ENCODE measurements at regions not wholly inside any gene's neighbourhood (a gene's known extent, or its start where the extent isn't known, plus 50 kb on each side); places are given as distances from the start of the nearest gene placed in this dataset.
A peak's percentile ranks its signal among the peaks of the same experiment; 100 is the strongest.

- Histone ChIP-seq H3K36me3 (ENCODE audit: insufficient read depth, low read length) (no peaks in the 10 kb centered on the region), H4K20me1 (ENCODE audit: insufficient read depth, low read length) (peaks cover 96% of the 10 kb centered on the region), H2AFZ (ENCODE audit: low read depth, low read length) (no peak overlapping the region), H3K4me2 (ENCODE audit: low read length) (no peak overlapping the region), H3K79me2 (ENCODE audit: insufficient read depth, low read length) (peaks cover 86% of the 10 kb centered on the region), H3K4me1 (ENCODE audit: insufficient read depth, low read length) (peaks cover 15% of the 10 kb centered on the region), H3K27ac (ENCODE audit: low read depth, low read length) (no peak overlapping the region), H3K4me3 (ENCODE audit: insufficient read depth, low read depth, low read length) (no peak overlapping the region), H3K9me3 (ENCODE audit: insufficient read depth, low read depth, low read length) (no peaks in the 10 kb centered on the region), H3K27me3 (ENCODE audit: insufficient read depth, low read length) (no peaks in the 10 kb centered on the region), H3K9ac (ENCODE audit: low read length) (no peak overlapping the region)
- Mint-ChIP-seq H3K27ac (ENCODE audit: unreplicated experiment) (no peak overlapping the region), H3K27me3 (ENCODE audit: low read depth, unreplicated experiment) (no peaks in the 10 kb centered on the region), H3K4me1 (ENCODE audit: low read depth, unreplicated experiment) (peaks cover 23% of the 10 kb centered on the region), H3K36me3 (ENCODE audit: low read depth, unreplicated experiment) (peaks cover 3% of the 10 kb centered on the region), H3K4me3 (ENCODE audit: unreplicated experiment) (no peak overlapping the region), H3K9me3 (ENCODE audit: unreplicated experiment) (no peaks in the 10 kb centered on the region)
- FAIRE-seq (no peak), DNase-seq (ENCODE audit: low read depth) (no peak)
- no peak for TF ChIP-seq CTCF (IDR thresholded peaks at IDR 0.05; ENCODE audit: insufficient read depth, low read depth, low read length)
- TF ChIP-seq EZH2 (IDR thresholded peaks at IDR 0.05; ENCODE audit: insufficient read depth, low read length): no peak
Observed at GRCh38 chr2:120878970-120879369, 143.3 kb downstream of the GLI2 start.

DNA sequence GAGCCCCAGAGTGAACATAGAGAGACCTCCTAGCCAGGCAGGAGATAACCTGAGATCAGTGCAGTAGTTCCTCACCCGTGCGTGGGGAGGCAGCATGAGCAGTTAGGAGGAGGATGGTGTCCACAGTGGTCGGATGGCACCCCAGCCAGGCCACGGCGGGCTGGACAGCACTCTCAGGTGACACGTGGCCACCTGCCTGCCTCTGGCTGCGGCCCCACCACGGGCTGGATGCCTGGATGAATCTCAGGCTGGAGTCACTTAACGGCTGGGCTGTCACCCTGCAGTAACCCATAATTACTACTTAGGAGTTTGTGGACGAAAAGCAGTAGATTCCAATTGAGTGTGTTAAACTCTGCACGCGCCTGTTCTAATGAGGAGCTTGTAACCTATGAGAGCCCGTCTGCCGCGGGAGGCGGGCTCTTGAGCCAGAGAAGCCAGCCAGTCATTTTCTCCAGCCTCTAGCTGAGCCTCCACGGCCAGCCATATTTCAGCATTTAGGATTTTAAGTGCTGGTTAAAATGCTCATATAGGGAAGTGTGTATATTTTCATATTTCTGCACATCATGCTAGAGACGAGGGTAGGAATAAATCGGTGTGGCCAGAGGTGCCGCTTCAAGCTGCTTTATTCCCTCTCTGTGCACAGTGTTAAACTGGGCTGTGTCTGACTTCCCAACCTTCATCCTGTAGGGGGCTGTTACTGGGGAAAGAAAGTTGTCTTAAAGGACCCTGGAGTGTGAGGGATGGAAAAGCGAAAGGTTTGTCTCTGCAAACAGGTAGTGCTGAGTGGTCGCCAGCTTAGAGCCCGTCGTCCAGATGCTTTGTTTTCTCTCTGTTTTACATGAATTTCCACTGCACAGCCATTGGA is 144.0 kb downstream of the GLI2 start:
- Histone ChIP-seq H2AFZ (ENCODE audit: low read depth, low read length) (no peak overlapping the region), H3K79me2 (ENCODE audit: insufficient read depth, low read length) (peaks cover 86% of the 10 kb centered on the region), H3K4me1 (ENCODE audit: insufficient read depth, low read length) (peaks cover 15% of the 10 kb centered on the region), H3K36me3 (ENCODE audit: insufficient read depth, low read length) (no peaks in the 10 kb centered on the region), H3K27me3 (ENCODE audit: insufficient read depth, low read length) (no peaks in the 10 kb centered on the region), H3K9me3 (ENCODE audit: insufficient read depth, low read depth, low read length) (no peaks in the 10 kb centered on the region), H3K4me3 (ENCODE audit: insufficient read depth, low read depth, low read length) (no peak overlapping the region), H4K20me1 (ENCODE audit: insufficient read depth, low read length) (peaks cover 96% of the 10 kb centered on the region), H3K4me2 (ENCODE audit: low read length) (peak overlapping the region; percentile 11), H3K27ac (ENCODE audit: low read depth, low read length) (no peak overlapping the region), H3K9ac (ENCODE audit: low read length) (no peak overlapping the region)
- DNase-seq (ENCODE audit: low read depth): no peak
- no peaks in the 10 kb centered on the region for H3K27me3 Mint-ChIP-seq (ENCODE audit: low read depth, unreplicated experiment)
- TF ChIP-seq EZH2 (IDR thresholded peaks at IDR 0.05; ENCODE audit: insufficient read depth, low read length) (no peak), CTCF (IDR thresholded peaks at IDR 0.05; ENCODE audit: insufficient read depth, low read depth, low read length) (no peak)
- no peak overlapping the region for H3K27ac Mint-ChIP-seq (ENCODE audit: unreplicated experiment)
- H3K4me3 Mint-ChIP-seq (ENCODE audit: unreplicated experiment): no peak overlapping the region
- H3K9me3 Mint-ChIP-seq (ENCODE audit: unreplicated experiment): no peaks in the 10 kb centered on the region
- peaks cover 3% of the 10 kb centered on the region for H3K36me3 Mint-ChIP-seq (ENCODE audit: low read depth, unreplicated experiment)
- FAIRE-seq: no peak
- H3K4me1 Mint-ChIP-seq (ENCODE audit: low read depth, unreplicated experiment): peaks cover 23% of the 10 kb centered on the region

DNA sequence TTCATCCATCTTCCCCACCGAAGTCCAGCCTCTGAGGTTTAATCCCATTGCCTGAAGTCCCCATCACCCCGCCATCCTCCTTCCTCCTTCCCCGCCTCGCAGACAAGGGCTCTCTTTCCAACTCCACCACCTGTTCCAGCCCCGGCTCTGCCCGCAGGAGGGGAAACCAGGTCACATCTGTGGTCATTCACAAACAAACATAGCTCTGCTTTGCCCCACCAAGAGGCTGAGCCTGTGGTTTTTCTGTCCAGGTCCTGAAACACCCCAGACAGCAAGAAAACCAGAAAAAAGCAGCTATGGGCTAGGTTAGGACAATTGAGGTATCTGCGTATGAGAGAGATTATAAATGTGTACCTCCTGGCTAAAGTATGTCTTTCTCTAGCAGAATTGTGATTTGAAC is 144.7 kb downstream of the GLI2 start:
- Histone ChIP-seq H4K20me1 (ENCODE audit: insufficient read depth, low read length) (peaks cover 96% of the 10 kb centered on the region), H3K4me2 (ENCODE audit: low read length) (peak overlapping the region; percentile 11), H3K4me1 (ENCODE audit: insufficient read depth, low read length) (peaks cover 15% of the 10 kb centered on the region), H3K36me3 (ENCODE audit: insufficient read depth, low read length) (no peaks in the 10 kb centered on the region), H3K4me3 (ENCODE audit: insufficient read depth, low read depth, low read length) (no peak overlapping the region), H2AFZ (ENCODE audit: low read depth, low read length) (no peak overlapping the region), H3K27me3 (ENCODE audit: insufficient read depth, low read length) (no peaks in the 10 kb centered on the region), H3K9ac (ENCODE audit: low read length) (no peak overlapping the region), H3K79me2 (ENCODE audit: insufficient read depth, low read length) (peaks cover 86% of the 10 kb centered on the region), H3K27ac (ENCODE audit: low read depth, low read length) (no peak overlapping the region), H3K9me3 (ENCODE audit: insufficient read depth, low read depth, low read length) (no peaks in the 10 kb centered on the region)
- H3K27me3 Mint-ChIP-seq (ENCODE audit: low read depth, unreplicated experiment): no peaks in the 10 kb centered on the region
- peak; percentile 84 for DNase-seq (ENCODE audit: low read depth)
- peaks cover 3% of the 10 kb centered on the region for H3K36me3 Mint-ChIP-seq (ENCODE audit: low read depth, unreplicated experiment)
- no peaks in the 10 kb centered on the region for H3K9me3 Mint-ChIP-seq (ENCODE audit: unreplicated experiment)
- H3K4me1 Mint-ChIP-seq (ENCODE audit: low read depth, unreplicated experiment): peaks cover 26% of the 10 kb centered on the region
- H3K4me3 Mint-ChIP-seq (ENCODE audit: unreplicated experiment): no peak overlapping the region
- H3K27ac Mint-ChIP-seq (ENCODE audit: unreplicated experiment): no peak overlapping the region
- TF ChIP-seq EZH2 (IDR thresholded peaks at IDR 0.05; ENCODE audit: insufficient read depth, low read length): no peak
- no peak for TF ChIP-seq CTCF (IDR thresholded peaks at IDR 0.05; ENCODE audit: insufficient read depth, low read depth, low read length)
- no peak for FAIRE-seq
